ENCODE measurements at regions not wholly inside any gene's neighbourhood (a gene's known extent, or its start where the extent isn't known, plus 50 kb on each side); places are given as distances from the start of the nearest gene placed in this dataset.

- TF ChIP-seq POLR2A (IDR thresholded peaks at IDR 0.05; ENCODE audit: low read length) (no peak), GATA1 (IDR thresholded peaks at IDR 0.05; ENCODE audit: low read depth, low read length) (no peak)
These were observed 84.8 kb upstream of the PAQR3 start for GRCh38 chr4:79023799-79024770.
